DOHH2 (cell line): ENCODE measurements at regions not wholly inside any gene's neighbourhood (a gene's known extent, or its start where the extent isn't known, plus 50 kb on each side); places are given as distances from the start of the nearest gene placed in this dataset.

Experiments
- H3F3A ChIP-seq: fragments of 200-600 bp; sonication (generic), shearing (Covaris generic); 2 replicates; pipeline ENCODE4 v1.6.0; 2016; ENCODE audit warnings: antibody characterized with exemption, mild to moderate bottlenecking; ENCODE audit not compliant: control insufficient read depth, insufficient read depth
- H3K27ac ChIP-seq: fragments of 200-600 bp; sonication (generic); 2 replicates; pipeline ENCODE4 v1.5.1; 2014; ENCODE audit warnings: low read depth, mild to moderate bottlenecking, low read length, moderate library complexity
- H3K27me3 ChIP-seq: fragments of 200-600 bp; sonication (generic); 2 replicates; pipeline ENCODE4 v1.6.1; 2014; ENCODE audit warnings: mild to moderate bottlenecking, low read length, mixed read lengths; ENCODE audit not compliant: control insufficient read depth
- H3K36me3 ChIP-seq: fragments of 200-600 bp; sonication (generic); 2 replicates; pipeline ENCODE4 v1.6.1; 2014; ENCODE audit warnings: mild to moderate bottlenecking, low read length, moderate library complexity, mixed read lengths; ENCODE audit not compliant: control insufficient read depth
- H3K4me1 ChIP-seq: fragments of 200-600 bp; sonication (generic); 2 replicates; pipeline ENCODE4 v1.6.1; 2014; ENCODE audit warnings: mild to moderate bottlenecking, low read length, mixed read lengths; ENCODE audit not compliant: control insufficient read depth
- H3K4me2 ChIP-seq: fragments of 200-600 bp; sonication (generic); 2 replicates; pipeline ENCODE4 v1.6.0; 2014; ENCODE audit warnings: mild to moderate bottlenecking, low read length, moderate library complexity
- H3K4me3 ChIP-seq: fragments of 200-600 bp; sonication (generic); 2 replicates; pipeline ENCODE4 v1.5.1; 2014; ENCODE audit warnings: mild to moderate bottlenecking, low read length, mixed read lengths
- H3K79me2 ChIP-seq: fragments of 200-600 bp; sonication (generic); 2 replicates; pipeline ENCODE4 v1.6.1; 2014; ENCODE audit warnings: mild to moderate bottlenecking, low read length, mixed read lengths; ENCODE audit not compliant: control insufficient read depth
- H3K9me2 ChIP-seq: fragments of 200-600 bp; sonication (generic); replicated peaks from 2 replicates; pipeline ENCODE4 v1.6.1; 2014; ENCODE audit warnings: mild to moderate bottlenecking, low read length, mixed read lengths; ENCODE audit not compliant: control insufficient read depth
- H3K9me3 ChIP-seq: fragments of 200-600 bp; sonication (generic); 2 replicates; pipeline ENCODE4 v1.6.1; 2014; ENCODE audit warnings: antibody characterized with exemption, low read length, mixed read lengths; ENCODE audit not compliant: control insufficient read depth, insufficient read depth
- H4K20me1 ChIP-seq: fragments of 200-600 bp; sonication (generic); 2 replicates; pipeline ENCODE4 v1.6.0; 2014; ENCODE audit warnings: low read depth, mild to moderate bottlenecking, antibody characterized with exemption, low read length, moderate library complexity; ENCODE audit not compliant: control insufficient read depth, insufficient read depth
- CTCF ChIP-seq: fragments of 200-600 bp; sonication (generic); IDR thresholded peaks from one replicate; pipeline ENCODE4 v1.5.1; 2014; ENCODE audit warnings: antibody characterized with exemption, mild to moderate bottlenecking, low read depth, low read length; ENCODE audit not compliant: poor library complexity, severe bottlenecking
- EZH2phosphoT487 ChIP-seq: fragments of 200-600 bp; sonication (generic); IDR thresholded peaks from 2 replicates; pipeline ENCODE4 v1.6.1; 2017; ENCODE audit warnings: borderline replicate concordance, mild to moderate bottlenecking, antibody characterized with exemption, low read length, moderate library complexity, mixed read lengths

GRCh38 chr5:40235471-40236400, 444.0 kb upstream of the PTGER4 start:
- Histone ChIP-seq H3K27ac (no peak overlapping the region), H3K79me2 (no peaks in the 10 kb centered on the region), H3K36me3 (no peaks in the 10 kb centered on the region), H3F3A (no peaks in the 10 kb centered on the region), H3K4me3 (no peak overlapping the region), H3K9me2 (no peaks in the 10 kb centered on the region), H4K20me1 (no peaks in the 10 kb centered on the region), H3K4me2 (no peak overlapping the region), H3K4me1 (no peaks in the 10 kb centered on the region), H3K27me3 (no peaks in the 10 kb centered on the region), H3K9me3 (no peaks in the 10 kb centered on the region)
- TF ChIP-seq EZH2phosphoT487: no peak
- TF ChIP-seq CTCF: no peak

- Histone ChIP-seq H3K79me2 (no peaks in the 10 kb centered on the region), H4K20me1 (no peaks in the 10 kb centered on the region), H3F3A (no peaks in the 10 kb centered on the region), H3K36me3 (no peaks in the 10 kb centered on the region), H3K4me1 (no peaks in the 10 kb centered on the region), H3K27ac (no peak overlapping the region), H3K9me2 (no peaks in the 10 kb centered on the region), H3K4me3 (no peak overlapping the region), H3K4me2 (no peak overlapping the region), H3K9me3 (no peaks in the 10 kb centered on the region), H3K27me3 (no peaks in the 10 kb centered on the region)
- TF ChIP-seq CTCF (no peak), EZH2phosphoT487 (no peak)
Observed at GRCh38 chr5:40233268-40233667, 446.4 kb upstream of the PTGER4 start.

- H4K20me1 ChIP-seq: no peaks in the 10 kb centered on the region
- H3K4me2 ChIP-seq: no peak overlapping the region
- no peak for TF ChIP-seq EZH2phosphoT487
- TF ChIP-seq CTCF: no peak
- no peaks in the 10 kb centered on the region for H3K4me1 ChIP-seq
- H3K27ac ChIP-seq: no peak overlapping the region
- no peaks in the 10 kb centered on the region for H3K9me2 ChIP-seq
- H3K4me3 ChIP-seq: no peak overlapping the region
- no peaks in the 10 kb centered on the region for H3K36me3 ChIP-seq
- peaks cover 17% of the 10 kb centered on the region for H3K27me3 ChIP-seq
- no peaks in the 10 kb centered on the region for H3K79me2 ChIP-seq
- H3F3A ChIP-seq: no peaks in the 10 kb centered on the region
- no peaks in the 10 kb centered on the region for H3K9me3 ChIP-seq
Observed at GRCh38 chr5:40227931-40228330, 451.8 kb upstream of the PTGER4 start.
